ENCODE measurements at regions not wholly inside any gene's neighbourhood (a gene's known extent, or its start where the extent isn't known, plus 50 kb on each side); places are given as distances from the start of the nearest gene placed in this dataset.
A peak's percentile ranks its signal among the peaks of the same experiment; 100 is the strongest.

- FAIRE-seq, result no peak
- no peaks in the 10 kb centered on the region for H3K27me3 ChIP-seq (ENCODE audit: control insufficient read depth, insufficient read depth, low read length)
- intact Hi-C loops (cut with DNase I), result no loop called here
- H3K4me3 ChIP-seq (ENCODE audit: low read length in 3 of 3), result no peak overlapping the region
- H3K36me3 ChIP-seq (ENCODE audit: control insufficient read depth in 2 of 3, insufficient read depth in 3 of 3, low read length in 3 of 3), result no peaks in the 10 kb centered on the region
- DNase-seq, result no peak
- TF ChIP-seq CTCF (IDR thresholded peaks at IDR 0.05; ENCODE audit: borderline replicate concordance, extremely low read depth, insufficient read depth), result no peak
- no peak overlapping the region for H3K27ac ChIP-seq (ENCODE audit: low read depth in 2 of 2, low read length in 2 of 2)
- H3K4me1 ChIP-seq (ENCODE audit: control insufficient read depth in 2 of 3, insufficient read depth in 2 of 3, low read depth in 1 of 3, low read length in 3 of 3), result no peaks in the 10 kb centered on the region
- H3K9me3 ChIP-seq (ENCODE audit: control insufficient read depth in 2 of 3, insufficient read depth in 1 of 3, low read length in 3 of 3), result peaks cover 0 to 4% (median 2%) of the 10 kb centered on the region in 3 donors
- no peak overlapping the region for H3K9ac ChIP-seq (ENCODE audit: low read length in 3 of 3)
Measured at GRCh38 chr7:98737176-98737575, 120.1 kb downstream of the NPTX2 start.

GRCh38 chr7:98740643-98741042 is 123.6 kb downstream of the NPTX2 start:
- Histone ChIP-seq H3K9me3 (ENCODE audit: control insufficient read depth in 2 of 3, insufficient read depth in 1 of 3, low read length in 3 of 3) (no peaks in the 10 kb centered on the region), H3K9ac (ENCODE audit: low read length in 3 of 3) (no peak overlapping the region), H3K36me3 (ENCODE audit: control insufficient read depth in 2 of 3, insufficient read depth in 3 of 3, low read length in 3 of 3) (no peaks in the 10 kb centered on the region), H3K4me1 (ENCODE audit: control insufficient read depth in 2 of 3, insufficient read depth in 2 of 3, low read depth in 1 of 3, low read length in 3 of 3) (no peaks in the 10 kb centered on the region), H3K27me3 (ENCODE audit: control insufficient read depth, insufficient read depth, low read length) (no peaks in the 10 kb centered on the region), H3K27ac (ENCODE audit: low read depth in 2 of 2, low read length in 2 of 2) (no peak overlapping the region), H3K4me3 (ENCODE audit: low read length in 3 of 3) (no peak overlapping the region)
- DNase-seq (no peak), FAIRE-seq (no peak)
- TF ChIP-seq CTCF (IDR thresholded peaks at IDR 0.05; ENCODE audit: borderline replicate concordance, extremely low read depth, insufficient read depth), result no peak
- intact Hi-C loops (cut with DNase I), result loop anchor here (10.0 kb wide), 1 partner anchor 306 kb away; no protein-coding TSS in a partner anchor

- Histone ChIP-seq H3K27ac (ENCODE audit: low read depth in 2 of 2, low read length in 2 of 2) (no peak overlapping the region), H3K9me3 (ENCODE audit: control insufficient read depth in 2 of 3, insufficient read depth in 1 of 3, low read length in 3 of 3) (no peaks in the 10 kb centered on the region), H3K27me3 (ENCODE audit: control insufficient read depth, insufficient read depth, low read length) (no peaks in the 10 kb centered on the region), H3K36me3 (ENCODE audit: control insufficient read depth in 2 of 3, insufficient read depth in 3 of 3, low read length in 3 of 3) (no peaks in the 10 kb centered on the region), H3K4me1 (ENCODE audit: control insufficient read depth in 2 of 3, insufficient read depth in 2 of 3, low read depth in 1 of 3, low read length in 3 of 3) (no peaks in the 10 kb centered on the region), H3K4me3 (ENCODE audit: low read length in 3 of 3) (no peak overlapping the region), H3K9ac (ENCODE audit: low read length in 3 of 3) (no peak overlapping the region)
- FAIRE-seq (no peak), DNase-seq (peak; percentile 65 to 79 (median 72))
- peak; percentile 57 for TF ChIP-seq CTCF (IDR thresholded peaks at IDR 0.05; ENCODE audit: borderline replicate concordance, extremely low read depth, insufficient read depth)
- intact Hi-C loops (cut with DNase I), result loop anchor here (10.0 kb wide), 1 partner anchor 311 kb away; no protein-coding TSS in a partner anchor
Measured at GRCh38 chr7:98745722-98746318, 124.0 kb downstream of the TMEM130 start.

- Histone ChIP-seq H3K9ac (ENCODE audit: low read length in 3 of 3) (no peak overlapping the region), H3K27me3 (ENCODE audit: control insufficient read depth, insufficient read depth, low read length) (no peaks in the 10 kb centered on the region), H3K36me3 (ENCODE audit: control insufficient read depth in 2 of 3, insufficient read depth in 3 of 3, low read length in 3 of 3) (no peaks in the 10 kb centered on the region), H3K4me1 (ENCODE audit: control insufficient read depth in 2 of 3, insufficient read depth in 2 of 3, low read depth in 1 of 3, low read length in 3 of 3) (no peaks in the 10 kb centered on the region), H3K27ac (ENCODE audit: low read depth in 2 of 2, low read length in 2 of 2) (no peak overlapping the region), H3K4me3 (ENCODE audit: low read length in 3 of 3) (no peak overlapping the region), H3K9me3 (ENCODE audit: control insufficient read depth in 2 of 3, insufficient read depth in 1 of 3, low read length in 3 of 3) (no peaks in the 10 kb centered on the region)
- no peak for TF ChIP-seq CTCF (IDR thresholded peaks at IDR 0.05; ENCODE audit: borderline replicate concordance, extremely low read depth, insufficient read depth)
- DNase-seq (no peak), FAIRE-seq (no peak)
- intact Hi-C loops (cut with DNase I), result loop anchor here (10.0 kb wide), 1 partner anchor 313 kb away; no protein-coding TSS in a partner anchor
Measured at GRCh38 chr7:98748090-98748489, 121.7 kb downstream of the TMEM130 start.

All from kidney (tissue), 13 donors.